ENCODE measurements at regions not wholly inside any gene's neighbourhood (a gene's known extent, or its start where the extent isn't known, plus 50 kb on each side); places are given as distances from the start of the nearest gene placed in this dataset.

GRCh38 chr6:23349521-23350147, 776.4 kb upstream of the NRSN1 start:
- Histone ChIP-seq H3K27me3 (replicated peaks) (no peaks in the 10 kb centered on the region), H3K36me3 (no peaks in the 10 kb centered on the region), H3K4me3 (no peak overlapping the region), H3K27ac (no peak overlapping the region), H3K9me3 (replicated peaks) (peaks cover 2% of the 10 kb centered on the region; the same call in 1 of the 2 replicates), H3K4me1 (replicated peaks) (no peaks in the 10 kb centered on the region)
- DNase-seq (ENCODE audit: low read depth in 1 of 2, low spot score in 2 of 2), result no peak

- no peak overlapping the region for H3K4me3 ChIP-seq
- no peaks in the 10 kb centered on the region for H3K4me1 ChIP-seq (replicated peaks)
- no peaks in the 10 kb centered on the region for H3K27me3 ChIP-seq (replicated peaks)
- no peak for DNase-seq (ENCODE audit: low read depth in 1 of 2, low spot score in 2 of 2)
- no peak overlapping the region for H3K27ac ChIP-seq
- H3K36me3 ChIP-seq, result no peaks in the 10 kb centered on the region
- peaks cover 2% of the 10 kb centered on the region for H3K9me3 ChIP-seq (replicated peaks)
Measured at GRCh38 chr6:23350752-23351453, 775.1 kb upstream of the NRSN1 start.

- H3K4me1 ChIP-seq (replicated peaks), result no peaks in the 10 kb centered on the region
- no peak for DNase-seq (ENCODE audit: low read depth in 1 of 2, low spot score in 2 of 2)
- peaks cover 2% of the 10 kb centered on the region for H3K9me3 ChIP-seq (replicated peaks)
- no peaks in the 10 kb centered on the region for H3K27me3 ChIP-seq (replicated peaks)
- no peak overlapping the region for H3K4me3 ChIP-seq
- H3K27ac ChIP-seq, result no peak overlapping the region
- H3K36me3 ChIP-seq, result no peaks in the 10 kb centered on the region
Measured at GRCh38 chr6:23354004-23354403, 772.0 kb upstream of the NRSN1 start.

- Histone ChIP-seq H3K36me3 (no peaks in the 10 kb centered on the region), H3K4me1 (replicated peaks) (no peaks in the 10 kb centered on the region), H3K27ac (no peak overlapping the region), H3K4me3 (no peak overlapping the region), H3K9me3 (replicated peaks) (no peaks in the 10 kb centered on the region; the same call in 1 of the 2 replicates), H3K27me3 (replicated peaks) (no peaks in the 10 kb centered on the region)
- DNase-seq (ENCODE audit: low read depth in 1 of 2, low spot score in 2 of 2), result no peak
Measured at GRCh38 chr6:23357185-23357766, 768.7 kb upstream of the NRSN1 start.

GRCh38 chr6:23365732-23366131, 760.3 kb upstream of the NRSN1 start:
- Histone ChIP-seq H3K36me3 (no peaks in the 10 kb centered on the region), H3K27me3 (replicated peaks) (no peaks in the 10 kb centered on the region), H3K4me1 (replicated peaks) (no peaks in the 10 kb centered on the region), H3K27ac (no peak overlapping the region), H3K4me3 (no peak overlapping the region), H3K9me3 (replicated peaks) (peaks cover 2% of the 10 kb centered on the region; the same call in 1 of the 2 replicates)
- DNase-seq (ENCODE audit: low read depth in 1 of 2, low spot score in 2 of 2), result no peak

GRCh38 chr6:23367311-23367710, 758.7 kb upstream of the NRSN1 start:
- no peak for DNase-seq (ENCODE audit: low read depth in 1 of 2, low spot score in 2 of 2)
- Histone ChIP-seq H3K4me3 (no peak overlapping the region), H3K9me3 (replicated peaks) (peaks cover 2% of the 10 kb centered on the region; the same call in 1 of the 2 replicates)

GRCh38 chr6:23368557-23368956, 757.5 kb upstream of the NRSN1 start:
- DNase-seq (ENCODE audit: low read depth in 1 of 2, low spot score in 2 of 2), result no peak
- Histone ChIP-seq H3K27me3 (replicated peaks) (no peaks in the 10 kb centered on the region), H3K4me1 (replicated peaks) (no peaks in the 10 kb centered on the region), H3K27ac (no peak overlapping the region), H3K9me3 (replicated peaks) (peaks cover 2% of the 10 kb centered on the region; the same call in 1 of the 2 replicates), H3K36me3 (no peaks in the 10 kb centered on the region), H3K4me3 (no peak overlapping the region)

More at GRCh38 chr6:23367311-23367710, 758.7 kb upstream of the NRSN1 start:
- no peaks in the 10 kb centered on the region for H3K4me1 ChIP-seq (replicated peaks)
- no peak overlapping the region for H3K27ac ChIP-seq
- H3K27me3 ChIP-seq (replicated peaks), result no peaks in the 10 kb centered on the region
- H3K36me3 ChIP-seq, result no peaks in the 10 kb centered on the region

- Histone ChIP-seq H3K9me3 (replicated peaks) (peaks cover 2% of the 10 kb centered on the region; the same call in 1 of the 2 replicates), H3K27ac (no peak overlapping the region), H3K4me3 (no peak overlapping the region), H3K4me1 (replicated peaks) (no peaks in the 10 kb centered on the region), H3K27me3 (replicated peaks) (no peaks in the 10 kb centered on the region), H3K36me3 (no peaks in the 10 kb centered on the region)
- DNase-seq (ENCODE audit: low read depth in 1 of 2, low spot score in 2 of 2), result no peak
Measured at GRCh38 chr6:23370051-23370450, 756.0 kb upstream of the NRSN1 start.

GRCh38 chr6:23371132-23371915, 754.7 kb upstream of the NRSN1 start:
- peaks cover 2% of the 10 kb centered on the region; the same call in 1 of the 2 replicates for H3K9me3 ChIP-seq (replicated peaks)
- no peak overlapping the region for H3K4me3 ChIP-seq
- H3K27me3 ChIP-seq (replicated peaks), result no peaks in the 10 kb centered on the region
- H3K36me3 ChIP-seq, result no peaks in the 10 kb centered on the region
- H3K4me1 ChIP-seq (replicated peaks), result no peaks in the 10 kb centered on the region
- no peak overlapping the region for H3K27ac ChIP-seq
- DNase-seq (ENCODE audit: low read depth in 1 of 2, low spot score in 2 of 2), result no peak

- DNase-seq (ENCODE audit: low read depth in 1 of 2, low spot score in 2 of 2), result no peak
- no peak overlapping the region for H3K4me3 ChIP-seq
- peaks cover 4% of the 10 kb centered on the region for H3K9me3 ChIP-seq (replicated peaks)
- H3K4me1 ChIP-seq (replicated peaks), result no peaks in the 10 kb centered on the region
- no peaks in the 10 kb centered on the region for H3K27me3 ChIP-seq (replicated peaks)
- H3K27ac ChIP-seq, result no peak overlapping the region
- no peaks in the 10 kb centered on the region for H3K36me3 ChIP-seq
Measured at GRCh38 chr6:23377830-23378229, 748.2 kb upstream of the NRSN1 start.

- Histone ChIP-seq H3K9me3 (replicated peaks) (peaks cover 4% of the 10 kb centered on the region), H3K36me3 (no peaks in the 10 kb centered on the region), H3K27ac (no peak overlapping the region), H3K27me3 (replicated peaks) (no peaks in the 10 kb centered on the region), H3K4me1 (replicated peaks) (no peaks in the 10 kb centered on the region), H3K4me3 (no peak overlapping the region)
- DNase-seq (ENCODE audit: low read depth in 1 of 2, low spot score in 2 of 2), result no peak
Measured at GRCh38 chr6:23380465-23380864, 745.5 kb upstream of the NRSN1 start.

GRCh38 chr6:23388086-23388783, 737.8 kb upstream of the NRSN1 start:
- Histone ChIP-seq H3K27ac (no peak overlapping the region), H3K27me3 (replicated peaks) (no peaks in the 10 kb centered on the region), H3K4me1 (replicated peaks) (no peaks in the 10 kb centered on the region), H3K9me3 (replicated peaks) (peaks cover 3% of the 10 kb centered on the region), H3K4me3 (no peak overlapping the region), H3K36me3 (no peaks in the 10 kb centered on the region)
- no peak for DNase-seq (ENCODE audit: low read depth in 1 of 2, low spot score in 2 of 2)

GRCh38 chr6:23389386-23389785, 736.6 kb upstream of the NRSN1 start:
- Histone ChIP-seq H3K9me3 (replicated peaks) (peaks cover 3% of the 10 kb centered on the region), H3K4me1 (replicated peaks) (no peaks in the 10 kb centered on the region), H3K27ac (no peak overlapping the region), H3K36me3 (no peaks in the 10 kb centered on the region), H3K27me3 (replicated peaks) (no peaks in the 10 kb centered on the region), H3K4me3 (no peak overlapping the region)
- DNase-seq (ENCODE audit: low read depth in 1 of 2, low spot score in 2 of 2), result no peak

Measured in SJSA1 (cell line).